GM12873 (cell line): ENCODE measurements at regions not wholly inside any gene's neighbourhood (a gene's known extent, or its start where the extent isn't known, plus 50 kb on each side); places are given as distances from the start of the nearest gene placed in this dataset.

ENCODE experiments used
- CTCF ChIP-seq: IDR thresholded peaks from 2 replicates; pipeline ENCODE4 v1.5.1; 2012; ENCODE audit warnings: low read depth, mild to moderate bottlenecking, moderate library complexity, low read length, control low read depth; ENCODE audit not compliant: insufficient read depth; ENCODE audit errors: missing control alignments

DNA sequence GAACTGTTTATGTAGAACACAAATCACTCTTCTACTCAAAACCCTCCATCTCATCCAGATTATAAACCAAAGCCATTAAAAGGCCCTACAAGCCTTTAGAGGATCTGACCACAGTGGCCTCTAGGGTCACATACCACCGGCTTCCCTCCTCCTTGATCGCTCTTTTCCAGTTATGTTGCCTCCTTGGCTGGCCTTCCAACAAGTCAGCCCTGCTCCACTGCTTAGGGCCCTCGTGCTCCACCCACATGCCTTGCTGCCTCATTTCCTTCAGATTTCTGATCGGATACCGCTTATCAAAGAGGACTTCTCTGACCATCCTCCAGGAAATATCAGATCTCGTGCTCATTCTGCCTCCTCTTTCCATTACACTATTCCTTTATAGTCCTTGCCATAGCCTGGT is 139.4 kb upstream of the RAI14 start:
- TF ChIP-seq CTCF = no peak

DNA sequence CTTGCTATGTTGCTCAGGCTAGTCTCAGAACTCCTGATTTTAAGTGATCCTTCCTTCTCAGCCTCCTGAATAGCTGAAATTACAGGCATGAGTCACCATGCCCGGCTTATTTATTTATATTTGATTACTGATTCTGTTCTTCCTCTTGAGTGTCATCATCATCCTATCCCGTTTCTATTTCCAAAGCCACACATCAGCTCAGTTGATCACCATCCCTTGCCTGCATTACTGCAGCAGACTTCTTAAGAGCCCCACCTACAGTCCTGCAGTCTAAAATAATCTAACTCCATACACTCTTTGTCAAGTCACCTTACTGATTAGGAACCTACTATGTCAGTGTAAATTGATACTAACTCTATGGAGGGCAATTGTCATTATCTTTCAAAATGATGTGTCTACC is 138.9 kb upstream of the RAI14 start:
- TF ChIP-seq CTCF = no peak

GRCh38 chr5:34519489-34520220 is 136.5 kb upstream of the RAI14 start:
- TF ChIP-seq CTCF = no peak

GRCh38 chr5:34521628-34522290 is 134.4 kb upstream of the RAI14 start:
- no peak for TF ChIP-seq CTCF

- TF ChIP-seq CTCF = peak; percentile 76
Observed at GRCh38 chr5:34522599-34523386, 133.3 kb upstream of the RAI14 start.

DNA sequence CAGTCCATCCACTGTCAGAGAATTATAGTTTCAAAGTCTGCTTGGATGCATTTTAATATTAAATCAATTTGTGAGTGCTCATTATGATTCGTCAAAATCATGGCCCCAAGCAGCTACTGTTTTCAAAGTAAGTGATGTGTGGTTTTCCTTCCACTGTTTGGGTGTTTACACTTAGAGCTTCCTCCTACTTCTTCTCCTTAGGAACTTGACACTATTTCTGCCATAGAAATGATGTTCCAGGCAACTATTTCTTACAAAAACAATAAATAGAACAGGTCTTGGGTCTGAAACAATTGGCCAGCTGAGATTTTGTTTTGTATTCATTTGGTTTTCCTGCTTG is 132.8 kb upstream of the RAI14 start:
- no peak for TF ChIP-seq CTCF

DNA sequence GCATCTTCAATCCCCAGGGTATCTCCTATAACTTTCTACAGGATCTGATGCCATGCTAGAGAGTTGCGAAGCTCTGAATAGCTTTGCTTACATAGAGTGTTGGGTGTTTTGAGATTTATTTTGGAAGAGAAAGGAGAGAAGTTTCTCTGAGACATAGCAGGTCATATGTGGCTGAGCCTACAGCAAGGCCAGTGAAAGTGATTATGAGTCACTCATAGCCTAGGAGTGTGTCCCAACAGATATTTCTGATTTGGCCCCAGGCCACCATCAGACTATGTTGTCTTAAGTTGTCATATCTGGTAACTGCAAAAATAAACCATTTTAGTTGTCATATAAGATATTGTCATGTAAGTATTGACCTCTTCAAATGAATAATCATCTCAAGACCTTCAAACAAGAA is 132.0 kb upstream of the RAI14 start:
- no peak for TF ChIP-seq CTCF
